NOMO-1 treated with DMSO at 0.1 percent for 48 hours (cell line): ENCODE measurements at regions not wholly inside any gene's neighbourhood (a gene's known extent, or its start where the extent isn't known, plus 50 kb on each side); places are given as distances from the start of the nearest gene placed in this dataset.

Experiments used
- DNase-seq: peaks from one replicate; lab custom pipeline; 2025; ENCODE audit not compliant: unreplicated experiment; lab: John Stamatoyannopoulos, UW

DNA sequence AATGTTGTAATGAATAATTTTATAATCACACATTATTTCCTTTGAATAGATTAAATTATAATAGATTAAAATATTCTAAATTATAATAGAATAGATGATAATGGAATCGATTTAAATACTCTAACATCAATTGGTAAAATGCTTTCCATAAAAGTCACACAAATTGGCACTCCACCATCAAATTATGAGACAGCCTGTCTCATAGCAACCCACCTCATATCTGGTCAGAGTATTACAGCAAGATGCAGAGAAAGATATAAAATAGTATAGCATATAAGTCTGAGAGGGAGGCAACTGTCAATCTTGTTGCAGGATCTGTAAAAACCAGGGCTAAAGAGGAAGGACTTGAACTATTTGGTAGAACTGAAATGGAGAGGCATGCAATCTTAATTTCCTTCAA, 98.4 kb upstream of the NCKAP5 start:
- DNase-seq = no peak

DNA sequence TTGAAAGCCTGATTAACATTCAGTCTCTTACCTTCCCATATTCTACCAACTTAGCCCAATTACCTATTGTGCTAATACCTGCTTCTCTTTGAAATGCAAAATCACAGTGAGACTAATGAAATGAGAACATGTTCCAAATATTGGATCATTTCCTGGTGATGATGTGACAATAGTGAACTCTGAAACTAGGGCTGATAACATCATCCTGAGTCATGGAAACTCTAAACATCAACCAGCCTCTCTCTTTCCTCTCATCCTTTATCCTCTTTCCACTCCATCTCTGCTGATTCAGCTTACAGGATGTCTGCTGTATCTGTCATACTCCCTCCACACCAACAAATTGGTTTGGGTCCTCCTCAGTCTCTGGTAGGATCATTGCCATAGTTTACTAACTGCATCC, 98.8 kb upstream of the NCKAP5 start:
- no peak for DNase-seq

DNA sequence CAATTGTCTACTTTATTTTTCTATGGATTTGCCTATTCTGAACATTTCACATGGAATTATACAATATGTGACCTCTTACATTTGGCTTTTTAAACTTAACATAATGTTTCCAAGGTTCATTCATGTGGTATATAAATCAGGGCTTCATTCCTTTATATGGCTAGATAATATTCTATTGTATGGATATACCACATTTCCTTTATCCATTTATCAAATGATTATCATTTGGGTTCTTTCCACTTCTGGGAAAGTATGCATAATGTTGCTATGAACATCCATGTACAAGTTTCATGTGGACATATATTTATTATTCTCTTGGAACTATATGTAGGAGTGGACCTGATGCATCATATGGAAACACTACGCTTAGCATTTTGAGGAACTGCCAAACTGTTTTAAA, 99.7 kb upstream of the NCKAP5 start:
- no peak for DNase-seq

DNA sequence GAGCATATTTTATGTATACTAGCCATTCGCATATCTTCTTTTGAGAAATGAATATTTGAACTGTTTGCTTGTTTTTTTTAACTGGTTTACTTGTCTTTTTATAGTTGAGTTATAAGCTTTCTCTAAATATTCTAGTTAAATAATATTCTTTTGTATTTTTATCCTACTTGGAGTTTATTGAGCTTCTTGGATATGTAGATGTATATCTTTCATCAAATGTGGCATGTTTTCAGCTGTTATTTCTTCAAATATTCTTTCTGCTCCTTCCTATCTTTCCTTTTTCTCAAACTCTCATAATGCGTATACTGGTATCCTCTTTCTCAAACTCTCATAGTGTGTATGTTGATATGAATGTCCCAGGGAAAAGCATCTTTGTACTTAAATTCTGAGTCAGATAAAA, 100.3 kb upstream of the NCKAP5 start:
- DNase-seq = no peak

DNA sequence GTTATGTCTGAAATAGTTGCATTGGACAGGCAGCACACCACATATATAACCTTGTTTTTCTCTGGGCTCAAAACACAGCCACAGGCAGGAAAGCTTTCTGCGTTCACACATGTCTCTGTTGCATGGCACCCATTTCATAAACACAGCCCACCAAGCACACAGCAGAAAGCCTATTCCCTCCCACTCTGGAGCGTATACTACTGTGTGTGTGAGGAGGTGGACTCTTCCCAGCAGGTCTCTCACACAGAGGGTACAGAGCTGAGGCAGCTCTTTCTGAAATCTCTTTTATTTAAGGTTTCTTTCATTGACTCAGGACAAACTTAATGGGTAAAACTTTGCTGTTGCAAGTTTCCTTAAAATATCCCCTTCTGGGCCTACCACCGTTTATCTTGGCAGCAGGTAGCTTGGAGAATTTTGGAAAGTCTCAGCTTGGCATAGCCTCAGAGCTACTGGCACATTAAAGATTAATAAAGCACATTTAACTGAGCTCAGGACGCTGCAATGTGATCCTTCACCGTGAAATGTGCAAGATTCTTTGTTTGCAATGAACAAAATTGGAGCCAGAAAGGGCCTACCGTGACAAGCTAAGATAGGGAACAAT, 105.1 kb upstream of the NCKAP5 start:
- DNase-seq = no peak

DNA sequence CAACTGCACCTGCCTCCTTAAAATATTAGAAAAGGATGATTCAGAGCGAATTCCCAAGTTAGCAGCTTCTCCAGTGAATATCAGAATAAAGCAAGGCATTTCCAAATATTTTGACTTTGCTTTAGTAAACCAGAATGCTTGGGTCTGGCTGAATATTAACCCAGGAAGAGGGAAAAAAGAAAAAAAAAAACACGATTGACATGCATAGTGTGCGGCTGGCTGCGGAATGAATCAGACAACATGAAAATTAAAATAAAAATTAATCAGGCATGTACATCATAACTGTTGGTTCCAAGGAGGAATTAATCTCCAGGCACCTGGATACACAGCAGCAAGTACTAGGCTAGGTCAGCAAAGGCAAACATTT, 105.8 kb upstream of the NCKAP5 start:
- no peak for DNase-seq

DNA sequence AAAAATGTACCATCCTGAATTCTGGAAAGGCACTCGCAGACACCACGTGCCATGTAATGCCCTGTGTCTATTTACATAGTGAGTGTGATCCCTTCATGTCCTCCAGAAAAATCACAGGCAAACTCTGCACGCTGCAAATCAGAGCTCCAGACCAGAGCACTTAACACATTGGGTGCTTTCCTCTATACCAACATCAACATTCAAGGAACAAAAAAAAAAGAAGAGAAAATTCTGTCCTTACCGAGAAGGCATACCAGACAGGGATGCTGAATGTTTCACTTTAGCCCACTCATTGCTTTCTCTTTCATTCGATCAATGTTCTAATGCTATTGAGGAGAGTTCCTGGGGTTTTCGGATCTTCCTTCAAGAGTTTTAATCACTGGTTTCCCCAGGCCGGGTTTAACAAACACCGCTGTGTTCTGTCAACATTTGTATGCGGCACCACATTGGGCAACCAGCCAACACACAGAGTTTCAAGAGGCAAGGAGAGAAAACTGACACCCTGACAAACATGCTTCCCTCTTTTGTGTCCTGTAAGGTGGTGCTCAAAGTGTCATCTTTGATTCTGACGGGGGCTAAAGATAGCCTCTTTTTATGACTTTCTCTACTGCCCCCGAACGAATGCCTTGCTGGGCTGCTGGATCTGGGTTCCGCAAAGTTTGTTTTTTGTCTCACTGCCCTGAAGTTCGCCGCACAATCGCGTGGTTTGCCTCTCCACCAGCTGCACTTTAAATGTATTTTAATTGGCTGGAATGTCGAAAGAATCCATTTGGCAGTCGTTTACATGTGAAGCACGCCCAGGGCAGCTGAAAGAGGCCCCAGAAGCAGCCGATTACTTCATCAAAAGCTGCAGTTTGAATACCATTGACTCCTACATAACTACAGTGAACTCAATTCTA, 106.4 kb upstream of the NCKAP5 start:
- DNase-seq = no peak

DNA sequence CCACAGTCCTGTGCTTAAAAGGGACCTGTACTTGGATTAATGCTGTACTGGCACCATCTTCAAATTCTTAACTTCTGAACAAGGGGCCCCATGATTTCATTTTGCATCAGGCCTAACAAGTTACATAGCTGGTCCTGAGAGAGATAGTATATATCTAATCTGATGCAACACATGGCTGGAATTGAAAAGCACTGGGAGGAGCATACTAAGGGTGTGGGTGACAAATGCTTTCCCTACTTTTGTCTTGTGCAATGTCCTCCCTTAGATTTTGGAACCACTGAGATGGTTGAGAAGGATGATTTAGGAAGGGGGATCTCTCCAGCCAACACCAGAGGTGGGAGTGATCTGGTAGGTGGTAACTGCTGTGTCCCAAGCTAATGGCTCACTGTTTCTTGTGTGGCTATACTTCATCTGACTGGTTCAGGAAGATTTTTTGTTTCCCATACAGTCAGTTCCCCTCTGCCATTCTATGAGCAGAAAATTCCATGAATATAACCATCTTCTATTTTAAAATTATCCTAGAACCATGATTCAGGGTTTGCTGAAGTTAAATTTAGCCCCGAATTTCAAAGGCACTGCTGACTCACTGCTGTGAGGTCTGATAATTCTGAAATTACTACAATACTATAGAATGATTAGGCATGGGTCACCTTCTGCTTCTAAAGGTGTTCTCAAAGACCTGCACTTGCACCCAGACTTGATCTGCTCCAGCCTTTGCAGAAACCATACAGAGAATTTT, 108.3 kb upstream of the NCKAP5 start:
- no peak for DNase-seq

DNA sequence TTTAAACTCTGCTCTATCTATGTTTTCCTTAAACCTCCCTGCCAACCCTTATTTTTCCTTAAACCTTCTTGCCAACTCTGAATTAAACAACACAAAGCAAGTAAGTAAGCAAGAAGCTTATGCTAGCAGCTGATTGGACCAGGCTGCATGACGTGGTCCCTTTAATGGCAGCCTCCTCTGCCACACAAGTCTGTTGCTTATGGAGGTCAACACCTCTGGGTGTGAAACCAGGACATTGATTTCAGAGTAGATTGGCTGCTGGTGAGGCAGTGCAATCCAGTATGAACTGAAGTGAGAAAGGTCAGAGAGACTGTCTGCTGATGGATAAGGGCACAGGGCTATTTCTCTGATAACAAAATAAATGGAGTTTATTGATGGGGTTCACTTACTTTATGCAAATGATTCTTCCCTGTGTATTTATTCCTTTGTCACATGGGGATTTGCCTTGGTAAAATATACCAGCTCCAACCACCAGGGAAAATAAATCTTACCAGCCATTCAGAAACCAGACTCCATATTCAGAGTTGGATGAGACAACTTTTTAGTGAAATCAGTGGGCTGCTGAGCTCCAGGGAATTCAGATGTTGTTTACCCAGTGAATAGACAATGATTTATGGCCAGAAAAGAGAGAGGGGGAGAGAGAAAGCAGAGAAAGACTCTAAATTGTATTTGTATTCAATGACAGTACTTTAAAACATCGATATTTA, 112.2 kb upstream of the NCKAP5 start:
- DNase-seq = no peak

DNA sequence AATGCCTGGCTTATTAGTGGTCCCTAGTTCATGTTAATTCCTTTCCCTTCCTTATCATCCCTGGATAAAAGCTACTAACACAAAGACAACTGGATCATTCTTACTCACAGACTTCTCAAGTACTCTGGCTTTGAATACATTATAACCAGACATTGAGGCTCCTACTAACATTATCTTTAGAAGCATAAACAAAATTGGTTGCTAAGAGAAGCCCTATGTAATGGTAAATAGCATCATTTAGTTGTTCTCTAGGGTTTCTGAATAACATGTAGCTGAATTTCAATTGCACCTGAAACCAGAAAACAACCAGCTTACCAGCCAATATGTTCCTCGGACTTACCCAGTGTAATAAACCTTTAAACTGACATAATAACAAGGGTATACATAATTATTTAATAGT, 114.1 kb upstream of the NCKAP5 start:
- DNase-seq = no peak

DNA sequence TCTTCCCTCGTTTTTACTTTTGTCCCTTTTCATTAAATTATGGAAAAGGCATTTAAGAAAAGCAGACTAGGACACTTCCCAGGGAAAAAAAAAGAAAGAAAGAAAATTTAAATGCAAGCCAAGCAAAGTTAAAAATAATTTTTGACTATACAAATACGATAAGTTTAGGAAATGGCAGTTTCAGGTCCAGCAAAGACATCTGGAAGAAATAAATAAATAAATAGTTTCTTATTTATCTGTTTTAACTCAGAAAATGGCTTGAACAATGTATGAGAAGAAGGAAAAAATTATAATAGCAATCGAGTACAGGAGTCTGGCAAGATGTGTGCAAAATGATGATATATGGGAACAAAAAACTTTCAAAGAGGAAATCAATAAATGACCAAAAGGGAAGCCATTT, 114.6 kb upstream of the NCKAP5 start:
- no peak for DNase-seq

DNA sequence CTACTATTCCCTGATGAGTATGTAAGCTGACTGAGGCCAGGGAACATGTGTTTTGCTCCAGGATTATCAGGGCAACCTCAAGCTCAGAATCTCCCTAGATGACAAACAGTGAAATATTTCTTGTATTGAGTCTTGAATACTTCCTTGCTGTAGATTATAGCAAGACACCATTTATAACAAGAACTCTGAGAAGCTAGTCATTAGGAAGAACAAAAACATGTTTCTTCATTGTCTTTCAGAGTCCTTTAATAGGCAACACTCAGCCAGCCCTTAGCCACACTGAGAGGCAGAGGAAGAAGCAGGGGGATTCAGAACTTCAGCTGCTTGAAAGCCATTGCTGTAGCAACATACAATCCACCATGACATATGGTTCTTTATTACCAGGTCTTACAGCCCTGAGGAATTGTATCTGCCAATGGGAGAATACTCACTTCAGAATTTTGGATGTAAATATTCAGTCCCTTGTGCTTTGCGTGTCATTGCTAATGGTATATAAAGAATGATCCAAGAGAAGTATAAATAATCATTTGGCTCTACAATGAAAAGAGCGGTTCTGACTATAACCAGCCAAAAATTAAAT, 117.5 kb upstream of the NCKAP5 start:
- no peak for DNase-seq

DNA sequence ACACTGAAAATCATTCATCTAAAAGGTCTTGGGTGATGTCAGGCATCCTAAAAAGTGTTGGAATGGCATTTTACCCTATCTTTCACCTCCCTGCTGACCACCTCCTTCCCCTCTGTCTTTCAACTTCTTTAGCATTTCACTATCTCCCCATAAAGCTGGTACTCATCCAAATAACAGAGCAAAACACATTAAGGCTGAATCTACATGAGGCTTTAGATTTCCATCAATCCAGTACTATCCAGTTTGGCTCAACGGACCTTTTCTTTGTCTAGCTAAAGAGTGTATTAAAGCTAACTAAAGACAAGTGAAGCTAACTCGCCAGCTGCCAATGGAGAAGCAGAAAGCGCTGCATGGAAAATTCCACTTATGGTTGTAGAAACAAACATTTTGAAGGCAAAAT, 122.5 kb upstream of the NCKAP5 start:
- no peak for DNase-seq

DNA sequence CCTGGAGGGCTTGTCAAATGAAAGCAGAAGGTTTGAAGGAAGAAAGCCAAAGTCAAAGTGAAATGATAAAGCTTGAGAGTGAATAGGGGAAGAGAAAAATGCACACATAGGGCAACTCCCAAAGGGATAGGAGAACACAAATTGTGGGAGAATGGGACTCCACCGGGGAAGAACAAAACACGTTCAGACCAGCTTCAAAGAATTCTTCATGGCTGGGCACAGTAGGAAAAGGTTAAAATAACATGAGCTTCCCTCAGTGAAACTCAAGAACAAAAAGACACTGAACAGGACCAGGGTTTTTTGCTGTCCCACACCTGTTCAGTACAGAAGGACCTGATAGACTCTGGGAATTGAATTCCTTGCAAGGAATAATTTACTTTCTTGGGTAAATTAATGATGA, 123.1 kb upstream of the NCKAP5 start:
- DNase-seq = no peak

DNA sequence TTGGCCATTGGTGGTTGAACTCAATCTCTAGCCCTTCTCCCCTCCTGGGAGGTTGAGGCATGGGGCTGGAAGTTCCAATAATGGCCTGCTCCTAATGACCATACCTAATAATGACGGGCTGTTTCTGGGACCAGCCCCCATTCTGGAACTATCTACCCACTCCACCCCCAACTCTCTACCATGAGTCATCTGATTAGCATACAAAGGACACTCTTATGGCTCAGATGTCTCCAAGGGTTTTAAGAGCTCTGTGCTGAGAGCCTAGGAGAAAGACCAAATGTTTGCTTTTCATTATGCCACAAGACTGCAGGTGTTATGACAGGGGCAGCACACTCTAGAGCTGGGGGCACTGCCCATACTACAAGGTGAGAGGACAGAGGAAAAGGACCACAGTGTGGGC, 137.0 kb upstream of the NCKAP5 start:
- no peak for DNase-seq

DNA sequence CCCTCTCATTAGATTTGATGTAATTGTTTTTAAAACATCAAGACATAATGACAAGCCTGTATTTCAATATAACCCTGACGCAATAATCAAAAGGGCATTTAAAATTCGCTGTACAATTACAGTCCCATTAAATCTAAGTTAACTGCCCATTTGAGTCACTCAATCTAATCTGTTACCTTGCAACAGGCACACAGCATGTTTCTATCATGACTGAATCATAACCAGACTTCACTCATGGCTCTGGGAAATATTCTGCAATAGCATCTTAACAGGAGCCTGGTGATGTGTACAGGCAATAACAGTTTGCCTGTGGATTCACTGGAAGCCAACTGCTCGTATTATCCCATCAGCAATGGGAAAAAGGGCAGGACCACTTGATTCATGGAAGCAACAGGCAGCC, 142.3 kb upstream of the NCKAP5 start:
- DNase-seq = no peak

DNA sequence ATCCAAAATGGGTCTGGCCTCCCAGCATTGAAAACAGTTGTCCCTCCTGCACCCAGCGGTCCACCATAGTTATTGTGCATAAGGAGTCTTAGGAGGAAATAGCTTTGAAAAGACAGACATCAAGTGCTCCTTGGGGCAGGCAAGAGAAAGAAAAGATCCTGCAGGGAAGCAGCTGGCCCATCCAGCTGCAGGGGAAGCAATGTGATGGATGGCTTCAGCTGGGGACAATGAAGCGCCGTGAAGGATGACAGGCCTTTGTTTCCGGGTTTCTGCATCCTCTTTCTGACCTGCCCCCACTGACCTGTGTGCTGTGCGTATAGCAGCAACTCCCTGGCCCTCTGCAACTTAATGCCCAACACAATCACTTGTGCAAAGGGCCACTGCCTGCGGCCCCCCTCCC, 142.9 kb upstream of the NCKAP5 start:
- no peak for DNase-seq

DNA sequence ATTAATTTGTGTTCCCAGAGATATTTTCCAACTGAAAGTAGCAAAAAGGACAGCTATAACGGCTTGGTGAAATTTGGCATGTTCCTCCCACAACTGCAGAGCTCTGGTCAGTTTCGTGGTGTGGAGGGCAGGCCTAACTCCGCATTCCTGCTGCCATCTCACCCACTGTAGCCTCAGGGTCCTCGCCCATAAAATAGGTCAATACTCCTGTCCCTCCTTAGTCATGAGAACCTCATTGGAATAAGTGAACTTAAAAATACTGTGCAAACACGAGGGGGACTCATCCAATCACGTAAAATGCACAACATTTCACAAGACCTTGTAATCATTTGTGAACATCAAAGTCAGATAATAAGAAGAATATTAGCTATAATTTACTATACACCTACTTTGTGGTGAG, 143.5 kb upstream of the NCKAP5 start:
- no peak for DNase-seq

DNA sequence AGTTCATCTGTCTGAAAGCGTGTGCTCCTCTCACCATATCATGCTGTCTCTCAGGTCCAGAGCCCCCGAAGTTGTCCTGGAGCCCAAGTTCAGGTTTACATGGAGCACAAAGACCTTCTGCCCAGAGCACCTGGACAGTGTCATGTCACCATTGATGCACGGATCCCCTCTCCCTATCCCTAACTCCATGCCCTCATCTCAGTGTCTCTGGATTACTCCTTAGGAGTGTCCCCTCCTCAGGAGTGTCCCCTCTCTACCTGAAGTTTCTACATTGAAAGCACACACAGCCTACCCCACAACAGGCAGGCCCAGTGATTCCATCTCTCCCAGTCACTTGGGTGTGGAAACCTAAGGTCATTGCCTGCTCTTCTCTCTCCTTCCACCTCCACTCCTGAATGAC, 144.1 kb upstream of the NCKAP5 start:
- no peak for DNase-seq

DNA sequence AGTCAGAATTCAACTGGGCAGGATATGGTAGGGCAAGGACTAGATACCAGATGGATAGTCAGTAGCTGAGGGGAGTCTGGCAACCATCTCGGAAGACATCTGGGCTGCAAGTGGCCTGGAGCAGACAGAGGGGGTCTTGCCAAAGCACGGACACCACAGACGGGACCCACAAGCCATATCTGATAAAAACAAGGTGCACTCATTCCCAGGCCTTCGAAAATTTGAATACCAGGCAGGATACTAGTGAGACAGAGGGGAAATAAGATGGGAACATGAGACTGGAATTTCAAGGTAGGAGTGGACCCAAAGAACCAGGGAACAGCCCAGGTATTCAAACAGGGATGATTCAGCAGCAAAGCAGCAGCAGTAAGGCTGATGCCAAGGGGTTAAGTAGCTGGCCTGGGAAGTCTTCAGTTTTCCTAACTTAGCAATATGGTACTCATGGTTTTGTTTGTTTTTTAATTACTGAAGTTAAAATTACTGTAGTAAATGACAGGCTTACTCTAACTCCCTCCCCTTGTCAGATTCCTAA, 144.9 kb upstream of the NCKAP5 start:
- DNase-seq = no peak

DNA sequence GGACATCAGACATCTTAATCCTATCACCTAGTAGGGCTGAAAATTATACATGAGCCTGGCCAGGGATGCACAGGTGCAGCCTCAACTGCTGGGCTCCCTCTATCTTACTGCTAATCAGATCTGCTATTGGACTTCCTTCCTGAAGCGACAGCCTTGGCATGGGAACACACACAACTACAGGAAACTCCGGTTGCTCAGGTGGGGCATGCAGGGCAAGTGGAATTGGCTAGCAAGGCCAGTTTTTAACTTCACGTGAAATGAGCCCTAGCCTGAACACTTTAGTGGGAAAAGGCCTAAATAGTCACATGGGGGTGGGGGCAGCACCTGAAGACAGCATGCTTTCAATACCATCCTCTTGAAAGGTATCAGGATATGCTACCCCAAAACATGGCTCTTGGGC, 147.9 kb upstream of the NCKAP5 start:
- no peak for DNase-seq
